Psoas muscle (tissue), 7 donors: ENCODE measurements at regions not wholly inside any gene's neighbourhood (a gene's known extent, or its start where the extent isn't known, plus 50 kb on each side); places are given as distances from the start of the nearest gene placed in this dataset.
A peak's percentile ranks its signal among the peaks of the same experiment; 100 is the strongest.

Experiments
- ATAC-seq, 4 donors: fragments of 200-7000 bp; cut with Tn5 transposase; one replicate each; pipeline ENCODE4 v1.9.1; 2020; ENCODE audit warnings: moderate library complexity in 3 of 4, mild to moderate bottlenecking in 2 of 4
- DNase-seq, 2 donors: peaks; one replicate each; pipeline ENCODE4 v3.0.0-alpha.2; 2020
- H3K27ac ChIP-seq: fragments of 200-600 bp; one replicate; pipeline ENCODE4 v1.8.0; 2022
- H3K27me3 ChIP-seq, 3 donors: fragments of 200-600 bp in 1 of 3; one replicate each; pipeline versions ENCODE4 v1.6.1 to v1.8.0; 2013 to 2022; ENCODE audit warnings: low read length in 2 of 3, mild to moderate bottlenecking in 2 of 3, moderate library complexity in 1 of 3; ENCODE audit not compliant: insufficient read depth in 3 of 3
- H3K36me3 ChIP-seq, 2 donors: fragments of 200-600 bp in 1 of 2; one replicate each; pipeline versions ENCODE4 v1.6.1 to v1.8.0; 2013 to 2022; ENCODE audit warnings: low read depth in 1 of 2, mild to moderate bottlenecking in 1 of 2, moderate library complexity in 1 of 2; ENCODE audit not compliant: insufficient read depth in 1 of 2
- H3K4me1 ChIP-seq: fragments of 200-600 bp; one replicate; pipeline ENCODE4 v1.8.0; 2022
- H3K4me3 ChIP-seq: fragments of 200-600 bp; one replicate; pipeline ENCODE4 v1.8.0; 2022; ENCODE audit warnings: mild to moderate bottlenecking
- H3K9me3 ChIP-seq: fragments of 200-600 bp; one replicate; pipeline ENCODE4 v1.8.0; 2022
- WGBS, 3 donors: extraction: QIAGEN DNeasy Blood & Tissue Kit; methylation state at CpG; one replicate each; pipeline versions ENCODE4 v1.1.6 to v1.1.7; 2013; 5-methylcytosine and 5-hydroxymethylcytosine counted together
- intact Hi-C, 2 donors: fragments of 100-400 bp; cut with DNase I; formaldehyde crosslinking; loops; one replicate each; pipeline versions ENCODE4 v1.11.0 to v1.14.2; 2022
- TF ChIP-seq, protein P1 (sequence below): fragments of 200-600 bp; IDR thresholded peaks from one replicate; pipeline ENCODE4 v1.8.0; 2022; ENCODE audit warnings: antibody characterized with exemption
- donor health status: healthy with polysubstance abuse.
- donor health status: DM: no; HTN: no; CAD: no; lungs with moderate emphysema.
- donor health status: Bipolar disorder and iron deficiency.
- donor health status: healthy.
- donor health status: DM: yes; HTN: yes; CAD: no.
- donor health status: DM: no; HTN: no; CAD: no.
- donor health status: DM: yes; HTN: yes; CAD: no.

- TF ChIP-seq, protein P1, sequence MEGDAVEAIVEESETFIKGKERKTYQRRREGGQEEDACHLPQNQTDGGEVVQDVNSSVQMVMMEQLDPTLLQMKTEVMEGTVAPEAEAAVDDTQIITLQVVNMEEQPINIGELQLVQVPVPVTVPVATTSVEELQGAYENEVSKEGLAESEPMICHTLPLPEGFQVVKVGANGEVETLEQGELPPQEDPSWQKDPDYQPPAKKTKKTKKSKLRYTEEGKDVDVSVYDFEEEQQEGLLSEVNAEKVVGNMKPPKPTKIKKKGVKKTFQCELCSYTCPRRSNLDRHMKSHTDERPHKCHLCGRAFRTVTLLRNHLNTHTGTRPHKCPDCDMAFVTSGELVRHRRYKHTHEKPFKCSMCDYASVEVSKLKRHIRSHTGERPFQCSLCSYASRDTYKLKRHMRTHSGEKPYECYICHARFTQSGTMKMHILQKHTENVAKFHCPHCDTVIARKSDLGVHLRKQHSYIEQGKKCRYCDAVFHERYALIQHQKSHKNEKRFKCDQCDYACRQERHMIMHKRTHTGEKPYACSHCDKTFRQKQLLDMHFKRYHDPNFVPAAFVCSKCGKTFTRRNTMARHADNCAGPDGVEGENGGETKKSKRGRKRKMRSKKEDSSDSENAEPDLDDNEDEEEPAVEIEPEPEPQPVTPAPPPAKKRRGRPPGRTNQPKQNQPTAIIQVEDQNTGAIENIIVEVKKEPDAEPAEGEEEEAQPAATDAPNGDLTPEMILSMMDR, result no peak
- no peak overlapping the region for H3K4me3 ChIP-seq
- H3K27me3 ChIP-seq, result no peaks in the 10 kb centered on the region
- WGBS, 3 donors, result 94% methylated on average over 23 of the region's 23 CpGs
- no peak for DNase-seq
- H3K4me1 ChIP-seq, result no peaks in the 10 kb centered on the region
- no peak overlapping the region for H3K27ac ChIP-seq
- ATAC-seq, result peak in 1 of 4 donors; percentile 27
- no peaks in the 10 kb centered on the region for H3K9me3 ChIP-seq
- intact Hi-C loops, result no loop called here
- peaks cover 8 to 94% of the 10 kb centered on the region in 2 donors for H3K36me3 ChIP-seq
These were observed 344.9 kb upstream of the TPM1 start for GRCh38 chr15:62697636-62698035.

GRCh38 chr15:62698646-62699045 is 343.9 kb upstream of the TPM1 start:
- ATAC-seq (peak in 3 of 4 donors; percentile 44 to 69 (median 68)), DNase-seq (no peak)
- H3K4me1 ChIP-seq, result no peaks in the 10 kb centered on the region
- H3K27ac ChIP-seq, result no peak overlapping the region
- H3K9me3 ChIP-seq, result no peaks in the 10 kb centered on the region
- H3K36me3 ChIP-seq, result peaks cover 12 to 96% of the 10 kb centered on the region in 2 donors
- TF ChIP-seq, protein P1, result no peak
- H3K27me3 ChIP-seq, result no peaks in the 10 kb centered on the region
- intact Hi-C loops, result no loop called here
- 50 to 62% (median 61%) methylated on average over 8 of the region's 8 CpGs for WGBS, 3 donors
- no peak overlapping the region for H3K4me3 ChIP-seq

DNA sequence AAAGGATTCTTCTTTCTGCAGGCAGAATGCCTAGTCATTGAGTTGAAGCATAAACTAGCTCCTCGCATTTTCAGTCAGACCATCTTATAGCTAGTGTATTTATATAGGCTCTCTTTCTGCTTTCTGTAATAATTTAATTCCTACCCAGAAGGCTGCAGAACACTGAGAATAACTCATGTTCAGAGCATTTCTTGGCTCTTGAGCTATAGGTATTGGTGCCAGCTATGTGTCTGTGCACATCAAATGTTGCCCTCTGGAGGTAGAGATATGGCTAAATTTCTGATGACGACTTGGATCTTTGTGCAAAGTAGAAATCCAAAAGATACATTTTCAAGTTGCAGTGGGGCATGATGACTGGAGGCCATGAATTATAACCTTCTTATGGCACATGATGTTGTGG is 336.2 kb upstream of the TPM1 start:
- H3K4me1 ChIP-seq, result peaks cover 5% of the 10 kb centered on the region
- DNase-seq, result no peak
- no peak overlapping the region for H3K4me3 ChIP-seq
- no peaks in the 10 kb centered on the region for H3K27me3 ChIP-seq
- 41 to 59% (median 53%) methylated on average over 2 of the region's 2 CpGs for WGBS, 3 donors
- H3K36me3 ChIP-seq, result peaks cover 4 to 66% of the 10 kb centered on the region in 2 donors
- intact Hi-C loops, result no loop called here
- no peak overlapping the region for H3K27ac ChIP-seq
- ATAC-seq, result peak in 3 of 4 donors; percentile 23 to 74 (median 67)
- H3K9me3 ChIP-seq, result no peaks in the 10 kb centered on the region
- TF ChIP-seq, protein P1, result no peak

GRCh38 chr15:62708470-62708869 is 334.1 kb upstream of the TPM1 start:
- TF ChIP-seq, protein P1, result no peak
- no peak overlapping the region for H3K27ac ChIP-seq
- H3K4me3 ChIP-seq, result no peak overlapping the region
- 97 to 98% (median 97%) methylated on average over 16 of the region's 16 CpGs for WGBS, 3 donors
- peaks cover 1 to 64% of the 10 kb centered on the region in 2 donors for H3K36me3 ChIP-seq
- no peaks in the 10 kb centered on the region for H3K9me3 ChIP-seq
- intact Hi-C loops, result no loop called here
- no peak for ATAC-seq
- no peak for DNase-seq
- no peaks in the 10 kb centered on the region for H3K27me3 ChIP-seq
- peaks cover 5% of the 10 kb centered on the region for H3K4me1 ChIP-seq

DNA sequence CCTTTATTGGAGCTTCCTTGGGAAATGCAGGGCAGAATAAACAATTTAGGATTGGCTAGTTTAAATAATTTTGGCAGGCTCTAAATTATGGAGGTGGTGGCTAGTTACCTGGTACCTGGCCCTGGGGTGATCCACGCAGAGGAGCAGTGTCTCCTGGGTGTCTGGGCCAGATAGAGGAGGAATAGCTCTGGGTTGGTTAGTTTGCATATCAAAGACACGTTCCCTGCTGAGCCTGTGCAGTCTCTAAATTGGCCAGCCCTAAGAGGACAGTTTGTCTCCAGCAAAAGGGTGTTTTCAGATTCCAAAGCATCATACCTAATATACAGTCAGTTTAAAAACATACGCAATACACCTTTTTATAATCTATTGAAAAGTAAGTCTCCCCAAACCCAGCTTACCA is 333.3 kb upstream of the TPM1 start:
- 94 to 97% (median 95%) methylated on average over 3 of the region's 3 CpGs for WGBS, 3 donors
- Histone ChIP-seq H3K36me3 (peaks cover 0 to 62% of the 10 kb centered on the region in 2 donors), H3K27ac (no peak overlapping the region), H3K27me3 (no peaks in the 10 kb centered on the region), H3K4me3 (no peak overlapping the region), H3K4me1 (peaks cover 5% of the 10 kb centered on the region), H3K9me3 (no peaks in the 10 kb centered on the region)
- DNase-seq (no peak), ATAC-seq (no peak)
- intact Hi-C loops, result no loop called here
- TF ChIP-seq, protein P1, result no peak
